Activated T-helper 1 cell treated with anti-CD3 and anti-CD28 coated beads, Interleukin-12 subunit alpha, Interleukin-12 subunit beta, Interleukin-2, Interleukin-4 antibody, amounts not matched to agents 30 ng/mL and 10 ng/mL and 1 ng/mL, durations not matched to agents 14 hours and 24 hours and 36 hours (primary cell): ENCODE measurements at regions not wholly inside any gene's neighbourhood (a gene's known extent, or its start where the extent isn't known, plus 50 kb on each side); places are given as distances from the start of the nearest gene placed in this dataset.
A peak's percentile ranks its signal among the peaks of the same experiment; 100 is the strongest.

Experiments
- DNase-seq: peaks from one replicate; pipeline ENCODE4 v3.0.0; 2021; ENCODE audit warnings: low spot score
- H3K27ac Mint-ChIP-seq: one replicate; pipeline ENCODE4 v1.8.0; 2021; ENCODE audit warnings: mild to moderate bottlenecking, mixed read lengths
- H3K27me3 Mint-ChIP-seq: one replicate; pipeline ENCODE4 v1.8.0; 2022; ENCODE audit warnings: mild to moderate bottlenecking, moderate library complexity, mixed read lengths; ENCODE audit not compliant: insufficient read depth
- H3K36me3 Mint-ChIP-seq: one replicate; pipeline ENCODE4 v1.8.0; 2021; ENCODE audit warnings: low read depth, mixed read lengths
- H3K4me1 Mint-ChIP-seq: one replicate; pipeline ENCODE4 v1.8.0; 2021; ENCODE audit warnings: low read depth, mixed read lengths
- H3K4me3 Mint-ChIP-seq: one replicate; pipeline ENCODE4 v1.8.0; 2021; ENCODE audit warnings: mild to moderate bottlenecking, moderate library complexity, mixed read lengths
- H3K9me3 Mint-ChIP-seq: one replicate; pipeline ENCODE4 v1.8.0; 2021; ENCODE audit warnings: mixed read lengths
- intact Hi-C: fragments of 100-400 bp; cut with micrococcal nuclease; formaldehyde crosslinking; loops from one replicate; pipeline ENCODE4 v1.15.1; 2024

- H3K4me1 Mint-ChIP-seq, result peaks cover 71% of the 10 kb centered on the region
- H3K27me3 Mint-ChIP-seq, result no peaks in the 10 kb centered on the region
- peak overlapping the region; percentile 67 for H3K4me3 Mint-ChIP-seq
- H3K36me3 Mint-ChIP-seq, result peaks cover 19% of the 10 kb centered on the region
- intact Hi-C loops, result no loop called here
- H3K9me3 Mint-ChIP-seq, result peaks cover 11% of the 10 kb centered on the region
- DNase-seq, result peak; percentile 54
- H3K27ac Mint-ChIP-seq, result peak overlapping the region; percentile 75
Observed at GRCh38 chr7:36777062-36777461, 52.8 kb upstream of the AOAH start.

DNA sequence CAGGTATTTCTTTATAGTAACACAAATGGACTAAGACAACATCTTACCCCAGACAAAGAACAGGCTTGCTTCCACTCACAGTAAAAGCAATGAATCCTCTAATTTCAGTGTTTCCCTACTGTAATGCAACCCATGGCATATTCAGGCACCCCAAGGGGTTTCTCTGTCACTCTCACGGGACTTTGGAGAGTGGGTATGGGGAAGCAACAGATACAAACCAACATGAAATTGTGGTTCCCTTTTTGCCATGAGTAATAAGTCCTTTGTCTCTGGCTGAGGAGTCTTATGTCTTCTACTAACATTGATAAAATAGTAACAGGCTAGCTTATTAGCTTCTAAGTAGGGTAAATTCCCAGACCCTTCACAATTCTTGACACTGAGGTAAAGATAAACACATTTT, 51.4 kb upstream of the AOAH start:
- intact Hi-C loops, result no loop called here
- DNase-seq, result no peak
- H3K9me3 Mint-ChIP-seq, result peaks cover 11% of the 10 kb centered on the region
- H3K4me3 Mint-ChIP-seq, result no peak overlapping the region
- H3K4me1 Mint-ChIP-seq, result peaks cover 60% of the 10 kb centered on the region
- no peak overlapping the region for H3K27ac Mint-ChIP-seq
- no peaks in the 10 kb centered on the region for H3K27me3 Mint-ChIP-seq
- peaks cover 15% of the 10 kb centered on the region for H3K36me3 Mint-ChIP-seq

DNA sequence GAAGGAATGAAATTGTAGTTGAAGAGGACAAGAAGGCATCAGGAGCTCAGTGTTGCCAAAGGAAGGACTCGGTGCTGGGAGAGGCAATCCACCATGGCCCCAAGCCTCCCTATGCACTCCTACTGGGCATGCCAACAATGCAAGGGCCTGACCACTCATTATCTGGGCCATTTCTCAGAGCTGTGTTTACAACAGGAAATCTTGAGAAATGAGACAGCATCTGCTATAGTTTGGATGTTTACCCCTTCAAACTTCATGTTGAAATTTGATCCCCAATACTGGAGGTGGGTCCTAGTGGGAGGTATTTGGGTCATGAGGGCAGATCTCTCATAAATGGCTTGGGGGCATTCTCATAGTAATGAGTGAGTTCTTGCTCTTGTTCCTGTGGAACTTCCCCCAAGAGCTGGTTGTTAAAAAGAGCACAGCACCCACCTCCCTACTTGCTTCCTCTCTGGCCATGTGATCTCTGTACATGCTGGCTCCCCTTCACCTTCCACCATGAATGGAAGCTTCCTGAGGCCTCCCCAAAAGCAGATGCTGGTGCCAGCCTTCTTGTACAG, 50.8 kb upstream of the AOAH start:
- Mint-ChIP-seq H3K9me3 (peaks cover 11% of the 10 kb centered on the region), H3K27ac (no peak overlapping the region), H3K4me3 (no peak overlapping the region), H3K4me1 (peaks cover 56% of the 10 kb centered on the region), H3K27me3 (no peaks in the 10 kb centered on the region), H3K36me3 (peaks cover 16% of the 10 kb centered on the region)
- intact Hi-C loops, result no loop called here
- no peak for DNase-seq
